GM21360 (cell line): ENCODE measurements at regions not wholly inside any gene's neighbourhood (a gene's known extent, or its start where the extent isn't known, plus 50 kb on each side); places are given as distances from the start of the nearest gene placed in this dataset.

ENCODE experiments used
- ATAC-seq: cut with Tn5 transposase; IDR thresholded peaks from one replicate; pipeline ENCODE4 v1.9.1; 2021; ENCODE audit warnings: mild to moderate bottlenecking, moderate library complexity; ENCODE audit not compliant: unreplicated experiment

- ATAC-seq: no peak
Observed at GRCh38 chr9:11871852-11872251, 821.3 kb upstream of the TYRP1 start.

GRCh38 chr9:11872471-11872870, 820.7 kb upstream of the TYRP1 start:
- no peak for ATAC-seq

GRCh38 chr9:11874414-11874813, 818.8 kb upstream of the TYRP1 start:
- no peak for ATAC-seq

- no peak for ATAC-seq
Observed at GRCh38 chr9:11892401-11892800, 800.8 kb upstream of the TYRP1 start.

GRCh38 chr9:11893331-11893730, 799.9 kb upstream of the TYRP1 start:
- no peak for ATAC-seq

GRCh38 chr9:11894136-11894535, 799.0 kb upstream of the TYRP1 start:
- ATAC-seq: no peak

GRCh38 chr9:11902610-11903009, 790.6 kb upstream of the TYRP1 start:
- no peak for ATAC-seq

- ATAC-seq: no peak
Observed at GRCh38 chr9:11915699-11916098, 777.5 kb upstream of the TYRP1 start.

GRCh38 chr9:11928871-11929321, 764.3 kb upstream of the TYRP1 start:
- no peak for ATAC-seq

GRCh38 chr9:11931109-11931508, 762.1 kb upstream of the TYRP1 start:
- ATAC-seq: no peak

GRCh38 chr9:11931751-11932150, 761.4 kb upstream of the TYRP1 start:
- ATAC-seq: no peak

- ATAC-seq: no peak
Observed at GRCh38 chr9:11933926-11934325, 759.3 kb upstream of the TYRP1 start.

GRCh38 chr9:11946531-11946930, 746.7 kb upstream of the TYRP1 start:
- no peak for ATAC-seq

GRCh38 chr9:11962327-11962726, 730.9 kb upstream of the TYRP1 start:
- ATAC-seq: no peak

GRCh38 chr9:11966786-11967185, 726.4 kb upstream of the TYRP1 start:
- ATAC-seq: no peak

GRCh38 chr9:11968631-11969030, 724.6 kb upstream of the TYRP1 start:
- ATAC-seq: no peak

- ATAC-seq: no peak
Observed at GRCh38 chr9:11973011-11973410, 720.2 kb upstream of the TYRP1 start.

GRCh38 chr9:11973511-11973910, 719.7 kb upstream of the TYRP1 start:
- no peak for ATAC-seq

- ATAC-seq: no peak
Observed at GRCh38 chr9:11992866-11993265, 700.3 kb upstream of the TYRP1 start.

GRCh38 chr9:12014488-12014887, 678.7 kb upstream of the TYRP1 start:
- no peak for ATAC-seq

- ATAC-seq: no peak
Observed at GRCh38 chr9:12054235-12054634, 639.0 kb upstream of the TYRP1 start.

- ATAC-seq: no peak
Observed at GRCh38 chr9:12056874-12057273, 636.3 kb upstream of the TYRP1 start.

- ATAC-seq: no peak
Observed at GRCh38 chr9:12060067-12060466, 633.1 kb upstream of the TYRP1 start.

GRCh38 chr9:12060811-12061210, 632.4 kb upstream of the TYRP1 start:
- no peak for ATAC-seq
